GM12874 (cell line): ENCODE measurements at regions not wholly inside any gene's neighbourhood (a gene's known extent, or its start where the extent isn't known, plus 50 kb on each side); places are given as distances from the start of the nearest gene placed in this dataset.

Experiments
- TF ChIP-seq, protein P1 (sequence below): IDR thresholded peaks from 2 replicates; pipeline ENCODE4 v1.5.1; 2011; ENCODE audit warnings: low read depth, mild to moderate bottlenecking, control low read depth, low read length, moderate library complexity; ENCODE audit not compliant: insufficient read depth

DNA sequence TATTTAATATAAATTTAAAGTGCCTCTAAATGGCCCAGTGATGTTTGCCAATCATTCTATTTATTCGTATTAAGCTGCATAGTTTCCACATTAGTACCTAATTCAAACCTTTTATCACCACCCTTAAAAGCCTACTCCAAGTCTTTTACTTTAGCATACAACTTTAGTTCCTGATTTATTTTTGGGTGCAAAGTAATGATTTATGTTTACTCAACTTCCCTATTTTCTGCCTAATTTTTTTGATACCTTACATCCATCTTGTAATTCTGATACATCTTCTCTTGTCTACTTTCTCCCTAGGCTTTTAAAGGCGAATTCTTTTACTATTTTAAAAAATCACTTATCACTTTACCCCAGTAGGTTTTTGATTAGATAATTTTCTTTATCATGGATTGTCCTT, 2651.1 kb upstream of the PCDH20 start:
- TF ChIP-seq, protein P1, sequence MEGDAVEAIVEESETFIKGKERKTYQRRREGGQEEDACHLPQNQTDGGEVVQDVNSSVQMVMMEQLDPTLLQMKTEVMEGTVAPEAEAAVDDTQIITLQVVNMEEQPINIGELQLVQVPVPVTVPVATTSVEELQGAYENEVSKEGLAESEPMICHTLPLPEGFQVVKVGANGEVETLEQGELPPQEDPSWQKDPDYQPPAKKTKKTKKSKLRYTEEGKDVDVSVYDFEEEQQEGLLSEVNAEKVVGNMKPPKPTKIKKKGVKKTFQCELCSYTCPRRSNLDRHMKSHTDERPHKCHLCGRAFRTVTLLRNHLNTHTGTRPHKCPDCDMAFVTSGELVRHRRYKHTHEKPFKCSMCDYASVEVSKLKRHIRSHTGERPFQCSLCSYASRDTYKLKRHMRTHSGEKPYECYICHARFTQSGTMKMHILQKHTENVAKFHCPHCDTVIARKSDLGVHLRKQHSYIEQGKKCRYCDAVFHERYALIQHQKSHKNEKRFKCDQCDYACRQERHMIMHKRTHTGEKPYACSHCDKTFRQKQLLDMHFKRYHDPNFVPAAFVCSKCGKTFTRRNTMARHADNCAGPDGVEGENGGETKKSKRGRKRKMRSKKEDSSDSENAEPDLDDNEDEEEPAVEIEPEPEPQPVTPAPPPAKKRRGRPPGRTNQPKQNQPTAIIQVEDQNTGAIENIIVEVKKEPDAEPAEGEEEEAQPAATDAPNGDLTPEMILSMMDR, result no peak

DNA sequence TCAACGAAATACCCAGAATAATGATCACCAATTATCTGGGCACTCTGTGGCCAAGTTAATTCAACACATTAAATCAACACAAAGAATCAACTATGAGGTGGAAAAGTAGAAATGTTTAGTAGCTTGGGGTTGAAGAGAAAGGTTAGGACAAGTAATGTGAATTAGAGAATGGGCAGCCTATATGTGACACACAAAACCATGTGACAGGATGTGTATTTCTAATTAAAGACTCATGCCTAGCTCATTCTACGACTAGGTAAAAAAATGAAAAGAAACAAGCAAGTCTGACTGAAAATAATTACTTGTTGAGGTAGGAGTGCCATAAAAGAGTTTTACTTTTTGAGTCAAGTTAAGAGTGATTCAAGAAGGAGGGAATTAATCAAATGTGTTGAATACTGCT, 2646.0 kb upstream of the PCDH20 start:
- TF ChIP-seq, protein P1, result no peak

DNA sequence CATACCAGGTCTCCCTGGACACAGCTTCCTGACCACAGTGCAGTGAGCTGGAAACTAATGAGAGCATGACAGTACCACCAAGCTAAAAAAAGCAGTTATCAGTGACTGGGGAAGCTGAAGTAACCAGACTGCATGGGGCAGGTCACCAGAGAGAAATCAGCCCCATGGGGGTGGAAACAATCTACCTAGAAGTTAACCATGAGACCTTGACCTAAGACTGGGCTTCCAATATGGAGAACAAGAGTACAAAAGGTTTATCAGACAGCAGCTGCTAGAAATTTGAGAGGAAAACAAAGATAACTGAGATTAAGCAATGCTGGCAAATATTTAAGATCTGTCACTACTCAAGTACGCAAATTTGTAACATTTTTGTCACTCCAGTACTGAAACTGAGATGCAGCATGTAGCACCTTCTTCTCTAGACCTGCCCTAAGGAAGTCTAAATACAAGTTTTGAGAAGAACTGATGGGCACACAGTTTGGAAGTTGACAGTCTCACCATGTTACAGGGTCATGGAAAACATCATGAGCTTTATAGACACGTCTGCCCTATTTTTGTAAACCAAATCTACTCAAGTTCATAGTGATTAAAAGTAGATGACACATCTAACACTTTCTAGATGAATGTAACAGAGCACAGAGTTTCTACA, 2641.8 kb upstream of the PCDH20 start:
- TF ChIP-seq, protein P1, result no peak

DNA sequence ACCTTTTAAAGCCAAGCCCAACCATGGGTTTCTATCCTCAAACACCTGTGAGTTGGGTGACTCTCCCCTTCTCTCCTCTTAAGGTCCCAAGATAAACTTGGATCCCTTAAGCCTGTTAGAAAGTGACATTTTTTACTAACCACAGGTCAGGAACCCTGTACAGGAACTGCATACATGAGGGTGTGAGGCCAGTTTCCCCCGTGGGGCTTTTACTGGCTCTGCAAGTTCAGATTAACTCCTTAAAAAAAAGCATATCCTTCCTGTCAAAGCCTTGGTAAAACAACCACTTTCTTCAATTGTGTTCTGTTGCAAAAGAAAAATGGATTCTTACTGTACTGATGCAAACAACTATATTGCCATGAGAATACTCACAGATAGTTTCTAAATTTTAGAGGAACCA, 2638.7 kb upstream of the PCDH20 start:
- TF ChIP-seq, protein P1, result no peak

DNA sequence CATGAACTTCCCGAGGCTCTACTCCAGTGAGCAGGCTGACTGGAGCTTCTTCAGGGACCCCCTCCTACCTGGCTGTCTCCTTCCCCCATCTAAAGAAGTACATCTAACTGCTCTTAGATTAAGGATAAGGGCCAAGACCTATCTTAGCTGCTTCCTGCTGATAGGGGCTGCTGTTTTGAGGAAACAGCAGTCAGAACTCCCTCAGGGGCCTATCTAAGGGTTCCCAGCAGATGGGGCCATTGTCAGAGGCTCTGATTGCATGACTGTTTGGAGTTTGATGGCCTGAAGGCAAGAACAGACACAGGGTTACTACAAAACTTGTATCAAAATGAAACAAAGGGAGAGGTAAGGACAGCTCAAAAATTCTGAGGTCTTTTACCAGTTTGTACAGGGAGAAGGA, 2636.9 kb upstream of the PCDH20 start:
- TF ChIP-seq, protein P1, result no peak

DNA sequence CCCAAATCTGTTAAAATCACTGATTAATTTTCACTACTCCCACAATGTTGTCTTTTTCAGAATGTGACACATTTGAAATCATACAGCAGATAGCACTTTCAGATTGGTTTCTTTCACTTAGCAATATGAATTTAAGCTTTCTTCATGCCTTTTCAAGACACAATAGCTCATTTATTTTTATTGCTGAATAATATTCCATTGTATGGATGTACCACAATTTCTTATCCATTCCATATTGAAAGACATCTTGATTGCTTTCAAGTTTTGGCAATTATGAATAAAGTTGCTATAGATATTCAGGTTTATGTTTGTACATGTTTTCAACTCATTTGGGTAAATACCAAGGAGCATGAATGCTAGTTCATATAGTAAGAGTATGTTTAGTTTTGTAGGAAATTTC, 2635.6 kb upstream of the PCDH20 start:
- TF ChIP-seq, protein P1, result no peak

DNA sequence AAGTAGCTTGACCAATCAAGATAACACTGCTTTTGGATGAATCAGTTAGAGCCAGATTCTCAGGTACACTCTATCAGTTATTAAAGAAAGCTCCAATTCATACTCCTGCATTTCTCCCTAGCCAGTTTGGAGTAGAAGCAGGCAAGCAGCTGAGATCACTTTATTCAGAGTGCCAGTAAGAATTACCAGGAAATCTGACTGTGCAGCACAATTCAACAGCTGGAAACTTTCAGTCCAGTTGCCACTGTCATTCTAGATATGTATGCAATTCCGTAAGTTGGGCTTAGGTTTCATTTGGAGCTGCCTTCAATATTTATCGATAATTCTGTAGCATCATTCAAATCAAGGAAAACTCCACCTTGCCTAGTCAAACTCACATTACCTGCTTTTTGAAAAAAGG, 2625.6 kb upstream of the PCDH20 start:
- TF ChIP-seq, protein P1, result no peak

DNA sequence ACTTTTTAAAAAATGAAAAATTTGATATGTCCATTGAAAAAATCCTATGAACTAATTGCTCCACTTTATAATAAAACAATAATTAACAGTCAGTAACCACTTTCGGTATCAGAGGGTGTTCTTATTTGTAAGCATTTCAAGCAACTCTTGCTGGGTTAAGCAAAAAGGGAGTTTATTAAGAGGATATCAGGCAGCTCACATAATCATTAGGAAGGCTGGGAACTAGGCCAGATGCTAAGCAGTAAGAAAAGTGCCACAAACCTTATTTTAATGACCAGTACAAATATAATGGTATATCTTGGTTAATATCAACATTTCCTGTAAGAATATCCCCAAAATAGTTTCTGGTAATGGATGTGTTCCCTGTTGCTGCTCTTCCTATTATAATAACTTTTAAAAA, 2618.3 kb upstream of the PCDH20 start:
- TF ChIP-seq, protein P1, result no peak
